AG04449 (cell line): ENCODE measurements at regions not wholly inside any gene's neighbourhood (a gene's known extent, or its start where the extent isn't known, plus 50 kb on each side); places are given as distances from the start of the nearest gene placed in this dataset.

Source experiments
- CTCF ChIA-PET: fragments of 350-600 bp; formaldehyde crosslinking; extraction: SDS; loops from one replicate; lab custom pipeline; 2021; ENCODE audit warnings: antibody characterized with exemption; lab: Yijun Ruan, JAX
- POLR2A ChIA-PET: fragments of 400-600, 350-600 bp; formaldehyde crosslinking; extraction: SDS; loops from one replicate; lab custom pipeline; 2020; ENCODE audit warnings: antibody characterized with exemption, inconsistent platforms; lab: Yijun Ruan, JAX
- DNase-seq: peaks from one replicate; pipeline ENCODE4 v3.0.0-alpha.2; 2010; ENCODE audit warnings: low read depth, low spot score
- H3K4me3 ChIP-seq: 2 replicates; pipeline ENCODE4 v1.5.1; 2011; ENCODE audit warnings: low read depth, mild to moderate bottlenecking, control low read depth, low read length
- TF ChIP-seq, protein P1 (sequence below): IDR thresholded peaks from one replicate; pipeline ENCODE4 v1.5.1; 2011; ENCODE audit warnings: mild to moderate bottlenecking, moderate library complexity, low read length, control low read depth, inconsistent platforms; ENCODE audit not compliant: insufficient read depth; ENCODE audit errors: missing control alignments

DNA sequence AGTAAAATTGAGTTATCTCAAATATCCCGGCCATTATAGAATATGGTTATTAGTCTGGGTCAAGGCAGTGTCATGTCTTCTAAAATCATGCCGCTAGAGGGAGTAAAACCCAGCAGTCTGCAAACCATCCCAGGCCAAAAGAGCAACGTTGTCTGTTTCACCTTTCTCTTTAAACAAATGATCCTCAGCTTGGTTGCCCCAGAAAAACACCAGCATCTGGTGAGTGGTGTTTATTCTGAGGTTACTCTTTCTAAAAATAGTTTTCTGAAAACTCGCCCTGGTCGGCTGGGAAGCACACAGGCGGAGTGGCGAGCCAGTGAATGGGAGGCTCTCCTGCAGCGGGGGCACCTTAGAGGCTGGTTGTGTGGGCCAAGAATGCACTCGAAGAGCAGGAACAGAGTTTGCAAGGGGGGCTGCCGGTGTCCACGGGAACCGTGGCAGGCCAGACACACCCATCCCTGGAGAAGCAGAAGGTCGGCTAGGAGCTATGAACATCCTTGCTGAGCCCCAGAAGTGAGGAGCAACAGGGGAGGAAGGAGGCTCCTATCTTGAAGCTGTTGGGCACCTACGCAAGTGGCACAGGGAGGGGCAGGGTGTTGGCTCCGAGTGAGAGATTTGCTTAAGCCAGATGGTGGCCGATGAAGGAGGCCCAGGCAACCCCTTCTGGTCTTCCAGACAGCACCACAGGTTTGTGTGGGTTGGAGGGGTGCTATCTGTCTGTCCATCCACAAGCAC, 297.1 kb downstream of the ETS1 start:
- peak; percentile 69 for DNase-seq
- ChIA-PET CTCF (interaction anchor here (0.6 to 15.1 kb wide), 36 partner anchors 9 to 540 kb away, joined by 3 to 209 read pairs (median 5); no protein-coding TSS in a partner anchor), POLR2A (interaction anchor here (1.0 kb wide), 1 partner anchor 186 kb away, joined by 3 read pairs; no protein-coding TSS in a partner anchor)
- no peak overlapping the region; the same call in 1 of the 2 replicates for H3K4me3 ChIP-seq
- TF ChIP-seq, protein P1, sequence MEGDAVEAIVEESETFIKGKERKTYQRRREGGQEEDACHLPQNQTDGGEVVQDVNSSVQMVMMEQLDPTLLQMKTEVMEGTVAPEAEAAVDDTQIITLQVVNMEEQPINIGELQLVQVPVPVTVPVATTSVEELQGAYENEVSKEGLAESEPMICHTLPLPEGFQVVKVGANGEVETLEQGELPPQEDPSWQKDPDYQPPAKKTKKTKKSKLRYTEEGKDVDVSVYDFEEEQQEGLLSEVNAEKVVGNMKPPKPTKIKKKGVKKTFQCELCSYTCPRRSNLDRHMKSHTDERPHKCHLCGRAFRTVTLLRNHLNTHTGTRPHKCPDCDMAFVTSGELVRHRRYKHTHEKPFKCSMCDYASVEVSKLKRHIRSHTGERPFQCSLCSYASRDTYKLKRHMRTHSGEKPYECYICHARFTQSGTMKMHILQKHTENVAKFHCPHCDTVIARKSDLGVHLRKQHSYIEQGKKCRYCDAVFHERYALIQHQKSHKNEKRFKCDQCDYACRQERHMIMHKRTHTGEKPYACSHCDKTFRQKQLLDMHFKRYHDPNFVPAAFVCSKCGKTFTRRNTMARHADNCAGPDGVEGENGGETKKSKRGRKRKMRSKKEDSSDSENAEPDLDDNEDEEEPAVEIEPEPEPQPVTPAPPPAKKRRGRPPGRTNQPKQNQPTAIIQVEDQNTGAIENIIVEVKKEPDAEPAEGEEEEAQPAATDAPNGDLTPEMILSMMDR, result peak; percentile 65

DNA sequence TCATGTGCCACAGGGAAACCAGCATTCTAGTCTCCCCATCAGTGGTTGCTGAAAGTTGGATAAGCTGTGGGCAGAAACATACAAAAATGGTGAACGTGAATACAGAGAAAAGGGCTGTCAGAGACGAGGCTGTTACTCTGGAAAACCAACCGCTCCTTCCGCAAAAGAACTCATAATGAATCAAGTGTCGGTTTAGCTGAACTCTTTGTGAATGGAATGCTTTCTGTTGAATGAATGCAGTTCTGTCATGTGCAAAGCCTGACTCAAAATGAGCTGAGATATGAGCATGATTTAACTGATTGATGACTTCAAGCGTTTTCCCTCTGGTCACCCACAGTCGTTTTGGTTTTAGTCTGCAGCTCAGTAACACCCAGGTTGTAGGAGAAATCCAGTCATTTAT, 298.3 kb downstream of the ETS1 start:
- TF ChIP-seq, protein P1, result no peak
- POLR2A ChIA-PET, result no interaction called here
- no peak overlapping the region for H3K4me3 ChIP-seq
- no peak for DNase-seq
- CTCF ChIA-PET, result interaction anchor here (0.6 to 15.1 kb wide), 21 partner anchors 9 to 341 kb away, joined by 3 to 209 read pairs (median 5); no protein-coding TSS in a partner anchor

DNA sequence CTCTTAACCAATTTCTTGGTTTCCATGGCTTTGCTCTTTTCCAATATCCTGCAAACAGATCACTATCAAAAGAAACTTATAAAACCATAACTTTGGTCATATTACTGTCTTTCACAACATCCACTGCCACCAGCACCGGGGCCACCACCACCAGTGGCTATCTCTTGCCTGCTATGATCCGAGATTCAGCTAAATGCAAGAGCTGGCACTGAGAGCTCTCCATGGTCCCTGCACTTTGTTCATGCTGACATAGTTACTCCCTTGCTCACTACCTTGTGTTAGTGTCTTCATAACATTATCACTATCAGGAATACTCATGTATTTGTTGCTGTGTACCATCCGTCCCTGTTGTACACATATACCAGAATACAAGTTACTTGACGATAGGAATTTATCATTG, 299.0 kb downstream of the ETS1 start:
- no peak for DNase-seq
- TF ChIP-seq, protein P1, result no peak
- no peak overlapping the region for H3K4me3 ChIP-seq
- POLR2A ChIA-PET, result no interaction called here
- CTCF ChIA-PET, result interaction anchor here (0.7 to 15.1 kb wide), 11 partner anchors 8 to 543 kb away, joined by 3 to 209 read pairs (median 5); no protein-coding TSS in a partner anchor

DNA sequence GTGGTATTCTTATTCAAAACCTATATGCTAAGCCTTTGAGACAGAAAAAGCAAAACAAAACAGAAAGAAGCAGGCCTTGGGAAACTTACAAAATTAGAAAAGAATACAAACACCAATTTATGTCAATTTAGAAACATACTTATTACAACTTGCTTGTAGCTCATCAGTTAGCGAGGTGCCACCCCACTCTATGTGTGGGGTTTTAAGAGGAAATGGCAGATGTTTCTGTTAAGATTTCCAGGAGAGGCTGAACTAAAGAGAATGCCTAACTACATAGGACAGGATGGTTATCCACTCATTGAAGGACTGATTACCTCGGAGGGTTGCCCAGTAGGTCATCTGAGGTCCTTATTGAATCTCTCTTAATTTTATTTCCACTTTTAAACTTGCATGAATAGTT, 302.0 kb downstream of the ETS1 start:
- DNase-seq, result no peak
- TF ChIP-seq, protein P1, result no peak
- POLR2A ChIA-PET, result no interaction called here
- no peak overlapping the region for H3K4me3 ChIP-seq
- CTCF ChIA-PET, result interaction anchor here (1.0 to 3.4 kb wide), 4 partner anchors 94 to 545 kb away, joined by 3 to 40 read pairs (median 13); no protein-coding TSS in a partner anchor

DNA sequence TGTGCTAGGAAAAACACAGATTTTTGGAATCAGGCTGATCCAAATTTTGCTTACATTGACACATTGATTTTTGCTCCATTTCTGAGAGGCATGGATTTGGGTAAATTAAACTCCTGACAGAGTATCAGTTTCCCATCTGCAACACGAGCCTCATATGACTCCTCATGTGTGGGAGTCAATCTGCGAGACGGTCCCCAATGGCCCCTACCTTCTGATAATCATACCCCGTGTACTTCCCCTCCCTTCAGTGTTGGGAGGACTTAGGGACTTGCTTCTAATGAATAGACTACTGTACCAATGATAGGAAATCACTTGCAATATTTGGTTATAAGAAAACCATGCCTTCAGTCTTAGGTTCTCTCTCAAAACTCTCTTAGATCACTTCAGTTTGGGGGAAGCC, 302.7 kb downstream of the ETS1 start:
- TF ChIP-seq, protein P1, result no peak
- no peak overlapping the region for H3K4me3 ChIP-seq
- CTCF ChIA-PET, result interaction anchor here (1.0 to 3.4 kb wide), 5 partner anchors 8 to 546 kb away, joined by 3 to 40 read pairs (median 12); no protein-coding TSS in a partner anchor
- POLR2A ChIA-PET, result no interaction called here
- DNase-seq, result no peak

DNA sequence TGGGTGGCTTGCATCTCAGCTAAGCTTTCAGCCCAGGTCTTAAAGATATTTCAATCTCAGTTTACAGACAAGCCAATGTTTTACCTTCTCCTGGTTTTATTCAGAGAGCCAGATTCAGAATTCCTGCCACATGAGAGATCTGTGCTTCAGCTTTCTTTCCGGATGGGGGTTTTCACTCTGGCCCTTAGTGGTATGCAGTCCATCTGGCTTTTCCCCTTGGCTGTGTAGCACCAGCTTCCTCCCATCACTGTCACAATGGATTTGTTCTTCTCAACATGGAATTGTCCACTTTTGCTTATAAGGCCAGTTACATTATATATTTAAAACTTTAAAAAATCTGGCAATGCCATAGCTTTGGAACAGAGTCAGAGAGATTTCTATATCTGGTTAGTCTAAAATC, 303.9 kb downstream of the ETS1 start:
- CTCF ChIA-PET, result interaction anchor here (0.8 to 3.4 kb wide), 12 partner anchors 9 to 547 kb away, joined by 3 to 40 read pairs (median 4); no protein-coding TSS in a partner anchor
- no peak for DNase-seq
- TF ChIP-seq, protein P1, result no peak
- H3K4me3 ChIP-seq, result no peak overlapping the region
- POLR2A ChIA-PET, result interaction anchor here (1.2 kb wide), 1 partner anchor 111 kb away, joined by 3 read pairs; no protein-coding TSS in a partner anchor
